ENCODE measurements at regions not wholly inside any gene's neighbourhood (a gene's known extent, or its start where the extent isn't known, plus 50 kb on each side); places are given as distances from the start of the nearest gene placed in this dataset.
"Not testable (repeated sequence)": the region's sequence is repeated elsewhere in the genome, so short reads cannot be mapped to it uniquely, and the experiment has no call there.

- FAIRE-seq = no peak
- Histone ChIP-seq H3K9me3 (no peaks in the 10 kb centered on the region), H3K27ac (peak overlapping the region in 1 of 2 experiments; percentile 66; a peak in 3 of 6 replicates), H3K4me3 (no peak overlapping the region), H3K4me2 (no peak overlapping the region), H3K4me1 (peaks cover 23% of the 10 kb centered on the region)
- CTCF ChIA-PET = interaction anchor here (0.6 kb wide), 1 partner anchor 59 kb away, joined by 3 read pairs; no protein-coding TSS in a partner anchor
- no peak for DNase-seq (ENCODE audit: low read depth in 1 of 2, low spot score in 1 of 2)
- WGBS (ENCODE audit: missing lambda C conversion rate) = 90% methylated on average over 1 of the region's 1 CpG
- POLR2A ChIA-PET = no interaction called here
- ATAC-seq = no peak
- TF ChIP-seq KDM5A (IDR thresholded peaks at IDR 0.05) (no peak), MAX (IDR thresholded peaks at IDR 0.05) (no peak), HOXA7 (CRISPR knock-in tag; IDR thresholded peaks at IDR 0.05) (no peak), JUNB (IDR thresholded peaks at IDR 0.05) (no peak), RCOR1 (IDR thresholded peaks at IDR 0.05; ENCODE audit: low read depth, low read length) (no peak), RNF2 (IDR thresholded peaks at IDR 0.05; ENCODE audit: borderline replicate concordance, low read depth) (no peak), POLR2AphosphoS2 (conservative IDR thresholded peaks at IDR 0.05; ENCODE audit: low read length) (no peak), SREBF2 (IDR thresholded peaks at IDR 0.05) (no peak), NR3C1 (IDR thresholded peaks at IDR 0.05) (no peak), EP300 (IDR thresholded peaks at IDR 0.05) (no peak)
Measured at GRCh38 chr12:75856235-75856634, 175.3 kb downstream of the PHLDA1 start.

DNA sequence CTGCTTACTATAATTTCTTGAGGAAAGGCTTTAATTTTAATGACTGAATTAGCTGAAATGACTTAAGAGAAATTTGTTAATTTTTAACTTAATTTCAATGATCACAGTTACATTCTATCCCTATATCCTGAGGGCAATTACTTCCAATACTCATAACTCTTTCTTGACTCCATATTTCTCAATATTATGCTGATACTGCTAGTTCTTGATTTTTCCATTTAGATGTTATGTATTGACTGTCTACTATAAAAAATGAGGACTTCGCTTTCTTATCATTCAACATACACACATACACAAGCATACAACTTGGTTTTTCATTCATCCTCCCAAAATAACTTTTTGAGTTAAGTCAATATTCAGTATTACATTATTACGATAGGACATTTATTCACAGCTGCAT is 176.2 kb downstream of the PHLDA1 start:
- H3K4me1 ChIP-seq = peaks cover 29% of the 10 kb centered on the region
- DNase-seq (ENCODE audit: low read depth in 1 of 2, low spot score in 1 of 2) (no peak), FAIRE-seq (no peak), ATAC-seq (no peak)
- peak overlapping the region in 1 of 2 experiments; percentile 42; a peak in 2 of 6 replicates for H3K27ac ChIP-seq
- WGBS (ENCODE audit: missing lambda C conversion rate) = 87% methylated on average over 2 of the region's 2 CpGs
- no peak overlapping the region for H3K4me2 ChIP-seq
- ChIA-PET CTCF (interaction anchor here (0.6 to 1.9 kb wide), 3 partner anchors 10 to 176 kb away, joined by 3 to 6 read pairs (median 6); partner anchors contain the start of gene PHLDA1), POLR2A (no interaction called here)
- H3K9me3 ChIP-seq = no peaks in the 10 kb centered on the region
- H3K4me3 ChIP-seq = no peak overlapping the region
- peak; percentile 63 for TF ChIP-seq MAFK (IDR thresholded peaks at IDR 0.05; ENCODE audit: partially characterized antibody)
- no peak for TF ChIP-seq SMC3 (IDR thresholded peaks at IDR 0.05)

GRCh38 chr12:75854681-75855309 is 176.8 kb downstream of the PHLDA1 start:
- DNase-seq (ENCODE audit: low read depth in 1 of 2, low spot score in 1 of 2) = no peak
- WGBS (ENCODE audit: missing lambda C conversion rate) = 93% methylated on average over 4 of the region's 4 CpGs
- ATAC-seq = no peak
- no peak for FAIRE-seq
- CTCF ChIA-PET = interaction anchor here (0.9 to 1.9 kb wide), 3 partner anchors 9 to 176 kb away, joined by 3 to 6 read pairs (median 6); partner anchors contain the start of gene PHLDA1
- Histone ChIP-seq H3K4me1 (peaks cover 31% of the 10 kb centered on the region), H3K4me3 (no peak overlapping the region), H3K9me3 (no peaks in the 10 kb centered on the region), H3K27ac (peak overlapping the region in 1 of 2 experiments; percentile 42; a peak in 3 of 6 replicates), H3K4me2 (no peak overlapping the region)
- POLR2A ChIA-PET = no interaction called here
- TF ChIP-seq USF2 (IDR thresholded peaks at IDR 0.05) (no peak), SREBF2 (IDR thresholded peaks at IDR 0.05) (no peak), ESRRA (IDR thresholded peaks at IDR 0.05; ENCODE audit: borderline replicate concordance, low read length) (no peak), HOXB5 (CRISPR knock-in tag; IDR thresholded peaks at IDR 0.05) (no peak), ZSCAN20 (CRISPR knock-in tag; IDR thresholded peaks at IDR 0.05) (no peak), TP53 (CRISPR knock-in tag; IDR thresholded peaks at IDR 0.05) (no peak), FOSL2 (IDR thresholded peaks at IDR 0.05) (no peak), FOSL2 (CRISPR knock-in tag; IDR thresholded peaks at IDR 0.05) (no peak)

DNA sequence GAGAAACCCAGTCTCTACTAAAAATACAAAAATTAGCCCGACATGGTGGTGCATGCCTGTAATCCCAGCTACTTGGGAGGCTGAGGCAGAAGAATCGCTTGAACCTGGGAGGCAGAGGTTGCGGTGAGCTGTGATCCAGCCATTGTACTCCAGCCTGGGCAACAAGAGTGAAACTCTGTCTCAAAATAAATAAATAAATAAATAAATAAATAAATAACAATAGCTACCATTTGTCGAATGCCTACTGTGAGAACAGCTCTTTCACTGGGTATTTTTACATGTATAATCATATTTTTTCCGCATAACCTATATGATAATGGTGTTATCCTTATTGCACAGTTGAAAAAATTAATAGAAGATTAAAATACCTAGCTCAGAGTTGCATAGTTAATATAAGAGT is 177.4 kb downstream of the PHLDA1 start:
- FAIRE-seq; H3K9me3 ChIP-seq; POLR2A ChIA-PET; H3K4me3 ChIP-seq; ATAC-seq; H3K4me2 ChIP-seq; DNase-seq (ENCODE audit: low read depth in 1 of 2, low spot score in 1 of 2): not testable (repeated sequence)
- CTCF ChIA-PET = interaction anchor here (0.9 to 1.9 kb wide), 4 partner anchors 8 to 177 kb away, joined by 3 to 6 read pairs (median 4); partner anchors contain the start of gene PHLDA1
- H3K4me1 ChIP-seq = peaks cover 29% of the 10 kb centered on the region
- peak overlapping the region in 1 of 2 experiments; percentile 83; a peak in 2 of 6 replicates for H3K27ac ChIP-seq
- WGBS (ENCODE audit: missing lambda C conversion rate) = 92% methylated on average over 5 of the region's 5 CpGs
